Hypothalamus (tissue), 51 donors: ENCODE measurements at regions not wholly inside any gene's neighbourhood (a gene's known extent, or its start where the extent isn't known, plus 50 kb on each side); places are given as distances from the start of the nearest gene placed in this dataset.

ENCODE experiments used
- DNase-seq, 51 donors: peaks; one replicate each; lab custom pipeline; 2025; lab: John Stamatoyannopoulos, UW

DNA sequence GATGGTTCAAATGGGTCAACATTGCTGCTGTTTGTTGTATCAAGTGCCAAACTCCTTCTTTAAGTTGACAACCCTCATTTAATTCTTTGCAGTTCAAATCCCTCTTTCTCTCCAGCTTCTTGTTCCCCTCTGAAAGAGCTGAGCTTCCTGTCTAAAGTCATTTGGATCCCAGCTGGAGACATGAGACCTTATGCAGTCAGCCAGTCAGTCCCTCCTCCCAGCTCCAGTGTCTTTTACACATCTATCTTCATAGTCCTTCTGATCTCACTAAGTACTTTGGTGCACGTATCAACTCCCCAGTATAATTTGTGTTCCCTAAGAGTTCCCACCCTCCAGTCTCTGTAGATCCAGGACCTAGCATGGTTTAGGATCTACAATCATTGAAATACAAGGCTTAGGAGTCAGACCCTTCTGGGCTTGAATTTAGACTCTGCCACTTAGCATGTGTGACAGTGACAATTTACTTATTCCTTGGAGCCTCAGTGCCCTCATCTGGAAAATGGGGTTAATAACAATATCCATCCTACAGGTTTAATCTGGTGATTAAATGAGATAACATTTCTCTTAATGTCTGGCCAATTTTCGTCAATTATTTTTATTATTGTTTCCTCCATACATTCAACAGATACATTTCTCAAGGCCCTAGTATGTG, 102.8 kb upstream of the SEMA6D start:
- no peak for DNase-seq

DNA sequence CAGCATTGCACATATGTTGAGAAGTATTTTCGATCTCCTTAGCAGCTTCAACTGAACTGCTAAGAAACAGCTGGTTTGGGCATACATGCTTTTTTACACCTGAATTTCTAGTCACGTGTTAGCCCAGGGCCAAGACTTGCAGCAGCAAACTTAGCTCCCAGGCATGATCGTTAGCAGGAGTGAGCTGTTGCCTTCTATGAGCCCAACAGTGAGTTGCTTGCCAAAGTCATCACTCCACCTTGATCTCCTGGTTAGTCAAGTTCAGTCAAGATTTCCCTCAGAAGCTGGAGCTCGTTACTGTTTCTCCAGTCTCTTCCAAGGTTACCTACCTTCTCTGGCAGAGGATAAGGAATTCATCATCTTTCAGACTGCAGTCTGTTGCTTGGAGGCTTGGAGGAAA, 100.4 kb upstream of the SEMA6D start:
- DNase-seq, result no peak

DNA sequence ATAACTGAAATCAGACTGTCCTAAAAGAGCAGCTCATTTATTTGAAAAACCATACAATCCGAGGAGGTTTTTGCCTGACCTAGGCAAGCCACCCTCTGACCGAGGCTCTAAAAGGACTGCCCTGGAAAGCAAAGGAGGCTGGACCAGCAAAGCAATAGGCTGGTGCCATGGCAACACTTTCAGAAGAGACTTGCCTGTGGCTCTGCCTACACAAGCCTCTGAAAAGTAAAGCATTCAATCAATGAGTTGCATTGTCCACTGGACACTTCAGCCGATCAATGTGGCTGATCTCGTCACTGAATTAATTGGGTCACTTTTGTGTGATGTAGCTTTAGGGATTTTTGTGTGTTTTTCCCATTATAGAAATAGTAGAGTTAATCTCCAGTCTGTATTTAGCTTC, 99.1 kb upstream of the SEMA6D start:
- DNase-seq, result peak in 22 of 51 donors; percentile 0 to 40 (median 11)

GRCh38 chr15:47620960-47621681, 96.2 kb upstream of the SEMA6D start:
- peak in 1 of 51 donors; percentile 4 for DNase-seq

DNA sequence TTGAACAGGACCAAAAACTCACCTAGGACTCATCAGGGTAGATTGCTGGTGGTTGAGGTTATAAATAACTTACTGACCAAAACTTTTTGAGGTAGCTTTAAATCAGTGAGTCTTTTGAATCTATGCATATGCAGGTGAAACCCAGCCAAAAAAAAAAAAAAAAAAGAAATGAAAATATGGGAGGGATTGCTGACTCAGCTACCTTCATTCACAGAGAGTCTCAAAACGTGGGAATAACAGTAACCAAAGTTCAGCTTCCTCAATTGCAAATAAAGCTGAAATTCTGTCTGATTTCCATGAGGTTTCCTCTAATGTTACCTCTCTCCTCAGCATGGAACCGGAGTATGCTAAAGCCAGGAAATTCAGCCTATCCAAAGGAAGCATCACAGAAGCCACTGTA, 95.2 kb upstream of the SEMA6D start:
- no peak for DNase-seq

DNA sequence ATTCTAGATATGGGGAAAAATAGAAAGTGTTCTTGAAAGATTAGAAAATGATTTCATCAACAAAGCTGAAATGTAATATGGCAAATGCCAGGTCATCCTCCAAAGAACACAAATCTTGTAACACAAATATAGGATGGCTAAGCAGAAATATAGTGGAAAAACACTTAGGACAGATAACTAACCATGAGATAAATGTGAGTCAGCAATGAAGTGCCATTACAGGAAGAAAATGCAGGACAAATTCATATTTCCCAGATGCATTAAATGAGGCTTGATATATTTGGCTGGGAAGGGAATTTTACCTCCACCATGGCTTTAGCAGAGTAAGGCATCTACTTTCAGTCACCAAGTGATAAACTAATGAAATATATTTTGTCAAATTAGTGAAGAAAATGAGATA, 92.8 kb upstream of the SEMA6D start:
- no peak for DNase-seq

DNA sequence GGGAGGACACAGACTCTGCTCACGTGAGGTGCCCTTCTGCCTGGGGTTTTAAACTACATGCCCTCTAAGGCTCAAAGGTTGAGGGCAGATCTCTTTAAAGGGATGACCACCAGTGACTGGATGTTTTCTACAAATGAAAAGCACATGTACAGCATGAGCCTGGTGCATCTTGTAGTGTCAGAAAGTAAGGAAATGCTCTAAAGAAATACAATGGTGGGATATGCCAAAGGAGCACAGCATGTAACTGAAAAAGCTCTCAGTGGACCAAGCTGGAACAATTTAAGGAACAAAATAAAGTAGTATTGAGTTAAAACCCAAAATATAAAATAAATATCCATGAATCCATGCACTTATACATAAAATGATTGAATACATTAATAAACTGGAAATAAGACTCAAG, 78.3 kb upstream of the SEMA6D start:
- DNase-seq, result no peak

- DNase-seq, result no peak
Observed at GRCh38 chr15:47640079-47640478, 77.2 kb upstream of the SEMA6D start.

- no peak for DNase-seq
Observed at GRCh38 chr15:47640901-47641300, 76.4 kb upstream of the SEMA6D start.

GRCh38 chr15:47644722-47645121, 72.6 kb upstream of the SEMA6D start:
- no peak for DNase-seq

DNA sequence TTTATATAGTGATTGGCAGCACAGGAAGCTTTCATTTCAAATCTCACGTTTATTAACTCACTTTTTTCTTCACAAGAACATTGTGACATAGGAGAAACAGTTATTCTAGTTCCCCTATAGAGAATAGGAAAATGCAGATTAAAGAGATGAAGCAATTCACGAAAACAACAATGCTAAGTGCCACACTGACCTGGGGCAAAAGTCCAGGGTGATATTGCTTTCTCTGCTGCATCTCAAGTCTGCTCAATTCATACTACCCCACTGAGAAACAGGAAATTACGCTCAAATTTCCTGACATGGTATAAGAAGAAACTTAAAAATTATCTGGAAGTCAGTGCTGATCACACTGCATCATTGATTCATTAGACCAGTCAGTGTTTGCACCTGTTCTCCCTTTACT, 66.7 kb upstream of the SEMA6D start:
- DNase-seq, result no peak

- DNase-seq, result no peak
Observed at GRCh38 chr15:47652328-47652727, 65.0 kb upstream of the SEMA6D start.

DNA sequence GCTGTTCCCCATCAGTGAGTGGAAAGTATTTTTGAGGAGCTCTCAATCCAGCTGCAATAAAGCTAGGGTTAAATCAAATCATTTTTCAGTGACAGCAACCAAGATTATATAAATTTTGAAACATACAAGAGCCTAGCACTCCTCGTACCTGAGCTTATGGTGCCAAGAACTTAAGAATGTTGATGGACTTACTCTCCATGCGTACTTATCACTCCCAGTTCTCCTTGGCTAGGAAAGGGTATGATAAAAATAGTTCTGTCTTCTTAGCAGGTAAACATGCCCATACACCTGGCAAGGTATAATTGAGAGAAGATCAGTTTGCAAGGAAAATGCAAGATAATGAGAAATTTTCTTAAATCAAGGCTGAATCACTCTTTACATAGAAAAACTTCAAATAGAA, 64.5 kb upstream of the SEMA6D start:
- DNase-seq, result no peak

GRCh38 chr15:47661661-47662180, 55.6 kb upstream of the SEMA6D start:
- no peak for DNase-seq

DNA sequence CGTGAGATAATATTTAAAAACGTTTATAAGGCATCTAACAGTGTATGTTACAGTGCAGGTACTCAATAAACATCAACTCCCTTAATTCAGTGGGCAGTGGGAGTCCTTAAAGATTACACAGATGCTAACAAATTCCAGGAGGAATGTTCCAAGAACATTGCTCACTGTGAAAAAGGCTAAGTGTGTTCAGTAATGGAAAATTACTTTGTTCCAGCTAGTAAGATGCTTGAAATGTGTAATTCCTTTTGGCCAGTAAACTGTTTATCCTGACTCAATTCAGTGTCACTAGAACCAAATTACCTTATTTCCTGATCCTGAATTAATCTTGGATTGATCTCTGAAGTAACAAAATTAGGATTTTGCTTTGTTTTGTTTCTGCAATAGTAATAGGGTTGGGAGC, 54.2 kb upstream of the SEMA6D start:
- DNase-seq, result no peak
